Activated CD8-positive, alpha-beta T cell treated with anti-CD3 and anti-CD28 coated beads for 36 hours (primary cell): ENCODE measurements at regions not wholly inside any gene's neighbourhood (a gene's known extent, or its start where the extent isn't known, plus 50 kb on each side); places are given as distances from the start of the nearest gene placed in this dataset.

Source experiments
- ATAC-seq: fragments of 200-7000 bp; cut with Tn5 transposase; one replicate; pipeline ENCODE4 v1.10.0; 2021; ENCODE audit warnings: mild to moderate bottlenecking, moderate library complexity
- CTCF ChIA-PET: fragments of 350-600 bp; sonication (Branson Sonifier 250); formaldehyde crosslinking; loops from one replicate; lab custom pipeline; 2021; ENCODE audit warnings: antibody characterized with exemption; lab: Charles Lee
- POLR2A ChIA-PET: fragments of 350-600 bp; sonication (Branson Sonifier 250); formaldehyde crosslinking; loops from one replicate; lab custom pipeline; 2021; ENCODE audit warnings: antibody characterized with exemption; lab: Charles Lee
- DNase-seq: peaks from one replicate; pipeline ENCODE4 v3.0.0-alpha.2; 2020
- H3K27ac Mint-ChIP-seq: one replicate; pipeline ENCODE4 v1.8.0; 2021; ENCODE audit warnings: mild to moderate bottlenecking, mixed read lengths
- H3K27me3 Mint-ChIP-seq: one replicate; pipeline ENCODE4 v1.8.0; 2021; ENCODE audit warnings: mixed read lengths
- H3K36me3 Mint-ChIP-seq: one replicate; pipeline ENCODE4 v1.8.0; 2021; ENCODE audit warnings: low read depth, mixed read lengths
- H3K4me1 Mint-ChIP-seq: one replicate; pipeline ENCODE4 v1.8.0; 2021; ENCODE audit warnings: low read depth, mixed read lengths
- H3K4me3 Mint-ChIP-seq: one replicate; pipeline ENCODE4 v1.8.0; 2021; ENCODE audit warnings: mild to moderate bottlenecking, moderate library complexity, mixed read lengths
- H3K9me3 Mint-ChIP-seq: one replicate; pipeline ENCODE4 v1.8.0; 2021; ENCODE audit warnings: mixed read lengths
- CTCF ChIP-seq: fragments of 200-600 bp; IDR thresholded peaks from one replicate; pipeline ENCODE4 v1.8.0; 2022; ENCODE audit warnings: antibody characterized with exemption, mild to moderate bottlenecking
- intact Hi-C: fragments of 100-400 bp; cut with micrococcal nuclease; formaldehyde crosslinking; loops from one replicate; pipeline ENCODE4 v1.10.0; 2022

GRCh38 chr3:193114431-193115340 is 126.3 kb upstream of the PLAAT1 start:
- CTCF ChIA-PET, result interaction anchor here (1.4 kb wide), 1 partner anchor 10 kb away, joined by 3 read pairs; no protein-coding TSS in a partner anchor
- Mint-ChIP-seq H3K27me3 (peaks cover 2% of the 10 kb centered on the region), H3K4me1 (no peaks in the 10 kb centered on the region), H3K27ac (no peak overlapping the region), H3K9me3 (no peaks in the 10 kb centered on the region), H3K36me3 (no peaks in the 10 kb centered on the region), H3K4me3 (no peak overlapping the region)
- no peak for ATAC-seq
- POLR2A ChIA-PET, result no interaction called here
- DNase-seq, result no peak
- no peak for TF ChIP-seq CTCF
- intact Hi-C loops, result no loop called here

DNA sequence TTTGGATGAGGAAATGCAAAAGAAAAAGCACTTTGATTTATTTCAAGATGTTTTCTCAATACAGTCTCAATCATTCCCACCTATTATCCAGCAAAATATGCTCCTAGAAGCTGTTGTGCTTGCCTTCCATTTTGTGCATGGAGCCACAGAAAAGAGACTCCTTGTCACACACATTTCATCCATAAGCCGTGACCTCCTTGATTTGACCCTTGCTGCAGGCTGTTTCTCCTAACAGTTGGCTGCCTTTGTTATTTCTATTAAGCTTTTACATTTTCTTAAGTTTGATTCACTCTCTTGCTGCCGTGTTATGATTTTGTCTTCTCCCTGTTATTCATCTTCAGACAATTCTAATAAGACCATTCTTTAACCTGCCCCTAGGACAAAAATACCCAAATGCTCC is 124.2 kb upstream of the PLAAT1 start:
- H3K4me1 Mint-ChIP-seq, result no peaks in the 10 kb centered on the region
- POLR2A ChIA-PET, result no interaction called here
- no peaks in the 10 kb centered on the region for H3K9me3 Mint-ChIP-seq
- DNase-seq (no peak), ATAC-seq (no peak)
- no peak for TF ChIP-seq CTCF
- CTCF ChIA-PET, result no interaction called here
- H3K4me3 Mint-ChIP-seq, result no peak overlapping the region
- intact Hi-C loops, result no loop called here
- H3K27me3 Mint-ChIP-seq, result peaks cover 2% of the 10 kb centered on the region
- H3K36me3 Mint-ChIP-seq, result no peaks in the 10 kb centered on the region
- no peak overlapping the region for H3K27ac Mint-ChIP-seq

DNA sequence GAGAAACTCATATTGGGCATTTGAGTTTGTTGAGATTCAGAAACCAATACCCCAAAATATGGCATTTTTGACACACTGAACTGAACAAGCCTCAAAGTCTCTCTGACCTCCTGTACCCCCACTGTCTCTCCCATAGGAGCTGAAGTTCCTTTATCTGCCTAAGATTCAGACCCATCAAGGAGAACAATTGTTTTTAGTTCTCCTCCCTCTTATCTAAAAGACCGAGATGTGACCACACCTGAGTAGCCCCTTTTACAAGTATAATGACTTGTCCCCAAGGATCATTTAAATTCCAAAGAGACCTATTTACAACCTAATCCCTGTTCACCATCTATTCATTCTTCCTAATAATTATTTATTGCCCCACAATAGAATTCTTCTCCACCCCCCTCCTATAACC is 122.1 kb upstream of the PLAAT1 start:
- intact Hi-C loops, result no loop called here
- Mint-ChIP-seq H3K9me3 (no peaks in the 10 kb centered on the region), H3K27ac (no peak overlapping the region), H3K4me1 (no peaks in the 10 kb centered on the region), H3K36me3 (no peaks in the 10 kb centered on the region), H3K27me3 (peaks cover 2% of the 10 kb centered on the region), H3K4me3 (no peak overlapping the region)
- TF ChIP-seq CTCF, result no peak
- ATAC-seq (no peak), DNase-seq (no peak)
- ChIA-PET POLR2A (no interaction called here), CTCF (no interaction called here)

- no peak overlapping the region for H3K4me3 Mint-ChIP-seq
- intact Hi-C loops, result no loop called here
- DNase-seq (no peak), ATAC-seq (no peak)
- TF ChIP-seq CTCF, result no peak
- H3K36me3 Mint-ChIP-seq, result no peaks in the 10 kb centered on the region
- peaks cover 2% of the 10 kb centered on the region for H3K27me3 Mint-ChIP-seq
- H3K4me1 Mint-ChIP-seq, result no peaks in the 10 kb centered on the region
- ChIA-PET CTCF (no interaction called here), POLR2A (no interaction called here)
- H3K27ac Mint-ChIP-seq, result no peak overlapping the region
- no peaks in the 10 kb centered on the region for H3K9me3 Mint-ChIP-seq
These were observed 121.1 kb upstream of the PLAAT1 start for GRCh38 chr3:193119926-193120325.

DNA sequence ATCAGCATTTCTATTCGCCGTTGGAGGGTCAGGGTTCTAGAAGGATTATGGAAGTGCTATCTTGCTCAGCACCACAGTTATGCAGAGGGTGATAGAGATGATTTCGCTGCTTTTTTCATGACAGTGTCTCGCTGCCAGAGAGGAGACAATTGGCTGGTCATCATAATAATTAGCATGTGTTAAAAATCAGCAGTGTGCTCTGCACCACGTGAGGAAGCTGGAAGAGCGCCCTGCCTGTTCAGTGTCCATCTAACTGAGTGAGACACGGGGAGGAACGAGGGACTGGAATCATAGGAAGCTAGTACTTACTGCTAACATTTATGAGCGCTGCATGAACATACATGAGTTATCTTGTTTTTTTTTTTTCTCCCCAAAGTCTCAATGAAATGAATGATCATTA is 116.2 kb upstream of the PLAAT1 start:
- DNase-seq, result no peak
- ChIA-PET CTCF (no interaction called here), POLR2A (no interaction called here)
- TF ChIP-seq CTCF, result no peak
- no peak for ATAC-seq
- H3K27ac Mint-ChIP-seq, result no peak overlapping the region
- H3K27me3 Mint-ChIP-seq, result peaks cover 2% of the 10 kb centered on the region
- H3K4me3 Mint-ChIP-seq, result no peak overlapping the region
- H3K4me1 Mint-ChIP-seq, result no peaks in the 10 kb centered on the region
- no peaks in the 10 kb centered on the region for H3K36me3 Mint-ChIP-seq
- no peaks in the 10 kb centered on the region for H3K9me3 Mint-ChIP-seq
- intact Hi-C loops, result no loop called here
